GM13977 (cell line): ENCODE measurements at regions not wholly inside any gene's neighbourhood (a gene's known extent, or its start where the extent isn't known, plus 50 kb on each side); places are given as distances from the start of the nearest gene placed in this dataset.

Experiments used
- DNase-seq: peaks from one replicate; pipeline ENCODE4 v3.0.0; 2012; ENCODE audit warnings: low spot score
- in situ Hi-C: fragments of 300-500 bp; cut with MboI; formaldehyde crosslinking; loops from one replicate; pipeline ENCODE4 v1.12.0; 2022; ENCODE audit warnings: low sequenced_read_pairs, low pct_unique_long_range_greater_than_20kb, mixed read lengths, inconsistent platforms; ENCODE audit not compliant: unreplicated experiment
- TF ChIP-seq, protein P1 (sequence below): IDR thresholded peaks from 2 replicates; pipeline ENCODE4 v1.5.1; 2012; ENCODE audit warnings: mild to moderate bottlenecking, control low read depth; ENCODE audit not compliant: insufficient read depth; ENCODE audit errors: extremely low read depth, missing control alignments

GRCh38 chr6:7000825-7001777 is 106.7 kb upstream of the RREB1 start:
- TF ChIP-seq, protein P1, sequence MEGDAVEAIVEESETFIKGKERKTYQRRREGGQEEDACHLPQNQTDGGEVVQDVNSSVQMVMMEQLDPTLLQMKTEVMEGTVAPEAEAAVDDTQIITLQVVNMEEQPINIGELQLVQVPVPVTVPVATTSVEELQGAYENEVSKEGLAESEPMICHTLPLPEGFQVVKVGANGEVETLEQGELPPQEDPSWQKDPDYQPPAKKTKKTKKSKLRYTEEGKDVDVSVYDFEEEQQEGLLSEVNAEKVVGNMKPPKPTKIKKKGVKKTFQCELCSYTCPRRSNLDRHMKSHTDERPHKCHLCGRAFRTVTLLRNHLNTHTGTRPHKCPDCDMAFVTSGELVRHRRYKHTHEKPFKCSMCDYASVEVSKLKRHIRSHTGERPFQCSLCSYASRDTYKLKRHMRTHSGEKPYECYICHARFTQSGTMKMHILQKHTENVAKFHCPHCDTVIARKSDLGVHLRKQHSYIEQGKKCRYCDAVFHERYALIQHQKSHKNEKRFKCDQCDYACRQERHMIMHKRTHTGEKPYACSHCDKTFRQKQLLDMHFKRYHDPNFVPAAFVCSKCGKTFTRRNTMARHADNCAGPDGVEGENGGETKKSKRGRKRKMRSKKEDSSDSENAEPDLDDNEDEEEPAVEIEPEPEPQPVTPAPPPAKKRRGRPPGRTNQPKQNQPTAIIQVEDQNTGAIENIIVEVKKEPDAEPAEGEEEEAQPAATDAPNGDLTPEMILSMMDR, result no peak
- no peak for DNase-seq
- in situ Hi-C loops, result no loop called here

- TF ChIP-seq, protein P1, result no peak
- in situ Hi-C loops, result no loop called here
- no peak for DNase-seq
These were observed 104.7 kb upstream of the RREB1 start for GRCh38 chr6:7003041-7003440.

- no peak for DNase-seq
- TF ChIP-seq, protein P1, result no peak
- in situ Hi-C loops, result no loop called here
These were observed 103.0 kb upstream of the RREB1 start for GRCh38 chr6:7004581-7005297.

DNA sequence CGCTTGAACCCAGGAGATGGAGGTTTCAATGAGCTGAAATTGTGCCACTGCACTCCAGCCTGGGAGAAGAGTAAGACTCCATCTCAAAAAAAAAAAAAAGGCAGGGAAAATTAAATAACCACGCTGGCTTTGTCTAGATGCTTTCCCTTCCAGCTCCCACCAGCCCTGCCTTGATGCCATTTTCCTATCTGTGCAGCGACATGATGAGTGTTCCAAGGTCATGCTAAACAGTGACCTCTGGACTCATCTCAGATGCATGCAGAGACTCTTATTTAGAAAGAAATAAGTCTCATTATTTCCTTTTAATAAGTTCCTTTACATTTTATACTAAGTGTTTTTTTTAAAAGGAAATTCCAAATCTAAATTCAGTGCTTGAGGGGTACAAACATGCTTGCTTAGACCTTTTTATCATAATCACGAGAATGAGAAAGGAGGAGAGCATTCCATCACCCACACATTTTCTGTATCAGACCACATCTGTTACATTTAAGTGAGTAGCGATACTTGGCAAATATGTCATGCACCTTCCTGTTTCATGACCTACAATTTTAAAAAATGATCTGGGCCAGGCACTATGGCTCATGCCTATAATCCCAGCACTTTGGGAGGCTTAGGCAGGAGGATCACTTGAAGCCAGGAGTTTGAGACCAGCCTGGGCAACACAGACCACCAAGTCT is 101.1 kb upstream of the RREB1 start:
- no peak for DNase-seq
- in situ Hi-C loops, result no loop called here
- TF ChIP-seq, protein P1, result no peak

DNA sequence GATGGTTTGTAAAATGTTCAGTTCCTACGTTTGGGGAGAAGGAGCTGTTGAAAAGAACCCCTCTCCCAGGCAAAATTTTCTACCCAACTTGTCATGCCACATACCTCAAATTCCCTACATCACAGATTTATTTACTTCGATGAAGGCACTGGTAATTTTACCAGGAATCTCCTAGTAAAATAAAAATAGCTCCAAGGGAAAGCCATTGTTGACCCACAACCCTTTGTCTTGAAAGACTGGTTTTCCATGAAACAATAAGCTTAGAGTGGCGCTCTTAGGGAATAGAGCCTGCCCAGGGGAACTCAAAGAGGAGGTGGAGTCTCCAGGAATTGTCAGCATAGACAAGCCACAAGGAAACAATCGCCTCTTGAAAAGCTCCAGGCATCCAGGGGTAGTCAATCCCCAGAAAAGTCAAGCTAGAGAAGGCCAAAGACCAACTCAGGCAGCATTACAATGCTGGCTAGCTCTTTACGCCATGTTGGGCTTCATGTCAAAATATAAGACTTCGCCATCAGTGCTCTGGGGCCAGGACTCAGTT is 99.2 kb upstream of the RREB1 start:
- no peak for DNase-seq
- TF ChIP-seq, protein P1, result no peak
- in situ Hi-C loops, result no loop called here

- TF ChIP-seq, protein P1, result no peak
- in situ Hi-C loops, result no loop called here
- no peak for DNase-seq
These were observed 91.5 kb upstream of the RREB1 start for GRCh38 chr6:7016226-7016625.
